Renal cortex interstitium (tissue), 11 donors: ENCODE measurements at regions not wholly inside any gene's neighbourhood (a gene's known extent, or its start where the extent isn't known, plus 50 kb on each side); places are given as distances from the start of the nearest gene placed in this dataset.
"Not testable (repeated sequence)": the region's sequence is repeated elsewhere in the genome, so short reads cannot be mapped to it uniquely, and the experiment has no call there.

ENCODE experiments used
- DNase-seq, 11 donors: peaks; one replicate each; pipeline ENCODE4 v3.0.0-alpha.2; 2013; ENCODE audit warnings: low read depth in 9 of 11, low spot score in 4 of 11; ENCODE audit errors: extremely low read depth in 1 of 11

GRCh38 chr12:127596891-127597290, 670.1 kb upstream of the TMEM132C start:
- DNase-seq = no peak

GRCh38 chr12:127599436-127599835, 667.5 kb upstream of the TMEM132C start:
- no peak for DNase-seq

- no peak for DNase-seq
These were observed 666.8 kb upstream of the TMEM132C start for GRCh38 chr12:127600211-127600610.

- DNase-seq = no peak
These were observed 660.4 kb upstream of the TMEM132C start for GRCh38 chr12:127606476-127607015.

GRCh38 chr12:127607146-127607725, 659.7 kb upstream of the TMEM132C start:
- no peak for DNase-seq

- not testable (repeated sequence) for DNase-seq
These were observed 658.6 kb upstream of the TMEM132C start for GRCh38 chr12:127608359-127608758.

GRCh38 chr12:127613056-127613455, 653.9 kb upstream of the TMEM132C start:
- DNase-seq = no peak

GRCh38 chr12:127619869-127620734, 646.9 kb upstream of the TMEM132C start:
- DNase-seq = no peak

- DNase-seq = no peak
These were observed 646.1 kb upstream of the TMEM132C start for GRCh38 chr12:127620735-127621355.

GRCh38 chr12:127621366-127621765, 645.6 kb upstream of the TMEM132C start:
- no peak for DNase-seq

- no peak for DNase-seq
These were observed 643.6 kb upstream of the TMEM132C start for GRCh38 chr12:127623362-127623761.

- no peak for DNase-seq
These were observed 641.7 kb upstream of the TMEM132C start for GRCh38 chr12:127625176-127625771.

- no peak for DNase-seq
These were observed 638.3 kb upstream of the TMEM132C start for GRCh38 chr12:127628645-127629044.

- DNase-seq = no peak
These were observed 637.7 kb upstream of the TMEM132C start for GRCh38 chr12:127629066-127629820.

GRCh38 chr12:127632461-127632860, 634.5 kb upstream of the TMEM132C start:
- DNase-seq = no peak

- no peak for DNase-seq
These were observed 631.1 kb upstream of the TMEM132C start for GRCh38 chr12:127635838-127636237.

- no peak for DNase-seq
These were observed 630.1 kb upstream of the TMEM132C start for GRCh38 chr12:127636882-127637281.

- DNase-seq = no peak
These were observed 626.6 kb upstream of the TMEM132C start for GRCh38 chr12:127640181-127640886.
